GM12872 (cell line): ENCODE measurements at regions not wholly inside any gene's neighbourhood (a gene's known extent, or its start where the extent isn't known, plus 50 kb on each side); places are given as distances from the start of the nearest gene placed in this dataset.

Experiments used
- CTCF ChIP-seq: IDR thresholded peaks from 3 replicates; pipeline ENCODE4 v1.5.1; 2011; ENCODE audit warnings: low read depth, mild to moderate bottlenecking, low read length, moderate library complexity; ENCODE audit not compliant: insufficient read depth

DNA sequence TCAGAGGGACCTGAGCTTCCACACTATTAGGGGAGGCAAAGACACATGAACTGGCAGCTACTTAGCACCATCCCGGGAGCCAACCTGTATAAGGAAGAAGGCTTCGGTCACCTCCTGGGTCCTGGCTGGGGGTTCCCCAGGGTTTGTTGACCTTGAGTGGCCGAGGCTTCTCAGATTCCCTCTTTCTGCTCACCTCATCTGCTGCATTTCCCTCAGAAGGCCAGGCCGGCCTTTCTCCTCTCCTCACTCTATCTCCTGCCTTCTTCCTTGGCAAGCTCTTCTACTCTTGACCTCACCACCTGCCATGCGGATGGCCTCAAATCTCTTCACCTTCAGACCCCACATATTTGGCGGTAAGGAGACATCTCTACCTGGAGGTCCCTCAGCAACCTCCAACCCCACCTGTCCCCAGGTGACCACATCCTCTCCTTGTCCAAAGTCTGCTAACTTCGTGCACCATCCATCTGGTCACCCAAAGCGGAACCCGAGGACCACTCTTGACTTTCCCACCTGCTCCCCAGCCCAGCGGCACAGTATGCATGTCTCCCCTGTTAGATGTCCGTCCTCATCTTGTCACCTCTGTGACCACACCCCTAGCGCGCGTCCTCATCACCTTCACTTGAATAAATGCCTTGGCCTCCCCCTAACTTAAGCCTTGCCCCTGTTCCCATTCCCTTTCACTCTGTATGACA lies 133.8 kb upstream of the UNC5B start:
- no peak for TF ChIP-seq CTCF

DNA sequence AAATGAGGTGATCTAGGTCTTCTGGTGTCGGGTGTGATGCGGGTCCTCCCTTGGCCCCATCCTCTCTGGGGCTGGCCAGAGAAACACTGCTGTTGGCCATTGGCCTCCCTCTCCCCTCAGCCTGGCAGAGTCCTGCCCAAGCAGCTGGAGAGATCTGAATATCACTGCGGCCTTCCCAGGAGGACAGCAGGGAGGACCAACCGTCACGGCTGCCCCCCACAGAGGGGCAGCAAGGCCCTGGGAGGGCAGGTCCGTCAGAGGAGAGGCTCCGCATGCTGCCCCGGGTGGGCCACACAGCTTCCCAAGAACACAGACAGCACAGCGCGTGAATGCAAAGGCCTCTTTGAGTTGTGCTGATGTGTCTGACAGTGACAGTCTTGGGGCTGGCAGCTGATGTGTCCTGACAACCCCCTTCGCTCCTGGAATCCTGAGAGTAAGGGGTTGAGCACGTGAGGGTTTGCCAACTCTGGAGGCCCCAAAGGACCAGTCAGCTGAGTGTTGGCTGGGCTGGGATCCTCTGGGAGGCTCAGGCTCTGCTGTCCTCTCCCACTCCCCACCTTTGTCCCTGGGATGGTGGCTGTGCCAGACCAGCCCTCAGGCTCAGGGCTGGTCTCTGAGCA lies 132.5 kb upstream of the UNC5B start:
- no peak for TF ChIP-seq CTCF

DNA sequence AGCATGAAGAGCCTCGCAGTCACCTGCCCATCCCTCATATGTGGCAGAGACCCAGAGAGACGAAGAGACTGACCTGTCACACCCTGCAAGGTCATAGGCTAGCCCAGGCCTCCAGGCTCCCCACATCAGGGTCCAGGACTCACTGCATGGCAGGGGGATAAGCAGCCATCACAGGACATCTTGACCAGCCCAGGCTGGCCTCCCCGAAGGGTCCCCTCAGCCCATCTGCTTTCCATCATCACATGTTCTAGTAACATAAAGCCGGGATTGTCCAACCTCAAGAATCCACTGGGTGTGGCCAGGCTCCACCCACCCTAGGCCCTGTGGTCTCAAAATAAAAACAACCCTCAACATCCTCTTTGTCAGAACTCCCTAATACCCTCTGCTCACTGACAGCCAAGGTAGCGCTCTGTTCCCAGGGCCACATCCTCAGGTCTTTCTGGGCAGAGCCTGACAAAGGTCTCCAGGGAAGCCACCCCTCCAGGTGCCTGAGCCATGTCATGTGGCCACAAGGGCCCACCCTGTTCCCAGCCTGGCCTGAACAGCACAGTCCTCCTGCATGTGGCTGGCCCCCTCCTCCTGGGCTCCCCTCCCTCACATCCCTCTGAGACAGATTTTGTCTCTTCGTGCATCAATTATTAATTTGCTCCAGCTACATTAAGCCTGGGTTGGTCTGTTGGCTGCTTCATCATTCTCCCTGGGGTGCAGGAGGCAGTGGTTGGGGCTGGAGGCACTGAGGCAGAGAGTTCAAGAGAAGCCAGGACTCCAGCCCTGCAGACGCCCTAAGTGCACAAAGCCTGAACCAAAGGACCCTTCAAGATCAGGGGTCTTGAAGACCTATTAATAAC lies 131.8 kb upstream of the UNC5B start:
- no peak for TF ChIP-seq CTCF

DNA sequence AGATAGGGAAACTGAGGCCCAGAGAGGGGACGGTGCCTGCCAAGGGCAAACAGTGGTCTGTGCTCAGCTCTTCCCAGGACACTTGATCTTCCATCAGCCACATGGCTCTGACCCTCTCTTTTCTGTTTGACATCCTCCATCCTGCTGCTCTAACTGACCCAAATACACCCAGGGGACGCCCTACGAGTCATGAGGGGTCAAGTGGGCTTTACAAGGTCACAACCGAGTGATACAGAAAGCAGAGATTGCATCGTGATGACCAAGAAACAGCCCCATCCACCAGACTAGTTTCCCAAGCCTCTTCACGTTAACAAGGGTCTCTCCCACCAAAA lies 131.2 kb upstream of the UNC5B start:
- TF ChIP-seq CTCF: no peak

GRCh38 chr10:71081912-71082311 lies 130.5 kb upstream of the UNC5B start:
- TF ChIP-seq CTCF: no peak

DNA sequence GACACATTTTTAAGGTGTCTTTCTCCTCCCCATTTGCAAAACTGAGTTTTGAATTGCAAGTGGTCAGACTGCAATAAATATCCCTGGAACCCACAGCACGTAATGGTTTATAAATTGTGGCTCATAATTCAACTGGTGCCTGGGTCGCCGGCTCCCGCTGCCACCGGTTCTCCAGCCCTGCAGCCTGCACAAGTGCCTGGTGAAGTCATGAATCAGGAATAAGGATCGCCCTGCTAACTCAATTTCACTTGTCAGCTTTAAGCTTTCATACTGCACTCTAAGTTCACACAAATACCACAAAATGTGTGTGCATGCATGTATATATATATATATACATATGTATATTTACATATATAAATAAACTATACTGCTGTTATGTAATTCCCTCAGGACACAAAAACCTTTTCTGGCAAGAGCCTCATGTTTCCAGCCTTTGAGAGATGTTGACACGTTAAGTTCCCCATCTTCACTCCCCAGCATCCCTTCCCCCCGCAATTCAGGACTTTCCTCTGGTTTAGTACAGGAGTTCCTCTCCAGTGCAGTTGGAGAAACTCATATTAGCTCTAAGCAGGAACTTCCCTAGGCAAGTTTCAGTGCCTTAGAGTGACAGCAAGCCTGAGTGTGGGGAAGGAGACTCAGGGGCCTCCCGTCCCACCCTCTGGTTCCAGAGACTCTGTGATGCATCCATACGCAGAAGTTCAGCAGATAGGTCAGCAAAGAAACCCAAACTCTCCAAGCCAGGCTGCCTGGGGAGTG lies 129.2 kb upstream of the UNC5B start:
- no peak for TF ChIP-seq CTCF

- no peak for TF ChIP-seq CTCF
Observed at GRCh38 chr10:71083716-71083975, 128.7 kb upstream of the UNC5B start.
